Liver (tissue), 8 donors: ENCODE measurements at regions not wholly inside any gene's neighbourhood (a gene's known extent, or its start where the extent isn't known, plus 50 kb on each side); places are given as distances from the start of the nearest gene placed in this dataset.
A peak's percentile ranks its signal among the peaks of the same experiment; 100 is the strongest.

Experiments
- DNase-seq: peaks from one replicate; pipeline ENCODE4 v3.0.0-alpha.2; 2017; ENCODE audit warnings: low spot score
- H3K27ac ChIP-seq, 2 donors: one replicate each; pipeline ENCODE4 v1.7.0; 2013; ENCODE audit warnings: inconsistent platforms in 2 of 2, low read length in 2 of 2, control low read depth in 1 of 2, low read depth in 1 of 2, mild to moderate bottlenecking in 1 of 2
- H3K27me3 ChIP-seq, 4 donors: one replicate each; pipeline versions ENCODE4 v1.6.1 to v1.7.0; 2013; ENCODE audit warnings: low read length in 3 of 4, inconsistent platforms in 1 of 4, mild to moderate bottlenecking in 1 of 4, moderate library complexity in 1 of 4; ENCODE audit not compliant: control insufficient read depth in 4 of 4, insufficient read depth in 4 of 4
- H3K36me3 ChIP-seq, 4 donors: one replicate each; pipeline versions ENCODE4 v1.6.1 to v1.7.0; 2013; ENCODE audit warnings: low read length in 3 of 4, mild to moderate bottlenecking in 3 of 4, low read depth in 1 of 4, moderate library complexity in 1 of 4; ENCODE audit not compliant: control insufficient read depth in 4 of 4, insufficient read depth in 3 of 4
- H3K4me1 ChIP-seq, 4 donors: one replicate each; pipeline versions ENCODE4 v1.6.1 to v1.7.0; 2013; ENCODE audit warnings: low read length in 3 of 4, mild to moderate bottlenecking in 3 of 4, moderate library complexity in 1 of 4; ENCODE audit not compliant: control insufficient read depth in 4 of 4, insufficient read depth in 4 of 4
- H3K4me3 ChIP-seq, 3 donors: one replicate each; pipeline versions ENCODE4 v1.6.1 to v1.7.0; 2013; ENCODE audit warnings: low read length in 3 of 3, control low read depth in 1 of 3, low read depth in 1 of 3, mild to moderate bottlenecking in 1 of 3
- H3K9ac ChIP-seq, 2 donors: one replicate each; pipeline ENCODE4 v1.7.0; 2013; ENCODE audit warnings: low read length in 2 of 2, mild to moderate bottlenecking in 2 of 2, moderate library complexity in 2 of 2, control low read depth in 1 of 2, low read depth in 1 of 2
- H3K9me3 ChIP-seq, 4 donors: one replicate each; pipeline versions ENCODE4 v1.6.1 to v1.7.0; 2013; ENCODE audit warnings: low read length in 3 of 4; ENCODE audit not compliant: control insufficient read depth in 4 of 4
- CTCF ChIP-seq: fragments of 150-350 bp; IDR thresholded peaks from 2 replicates; pipeline ENCODE4 v1.5.1; 2017; ENCODE audit warnings: improper control_type of control experiment, low read depth, low read length; ENCODE audit not compliant: missing input control
- EGR1 ChIP-seq, 2 donors: IDR thresholded peaks; 2 replicates each; pipeline ENCODE4 v1.6.1; 2016 to 2018; ENCODE audit warnings: antibody characterized with exemption in 2 of 2, low read depth in 2 of 2
- FOXA1 ChIP-seq: IDR thresholded peaks from 2 replicates; pipeline ENCODE4 v1.6.1; 2016; ENCODE audit warnings: antibody characterized with exemption
- FOXA2 ChIP-seq: IDR thresholded peaks from 2 replicates; pipeline ENCODE4 v1.6.1; 2016; ENCODE audit warnings: antibody characterized with exemption
- GABPA ChIP-seq, 2 donors: IDR thresholded peaks in 1 of 2; conservative IDR thresholded peaks in 1 of 2; 2 replicates each; pipeline ENCODE4 v1.6.1; 2016; ENCODE audit warnings: antibody characterized with exemption in 2 of 2, mild to moderate bottlenecking in 1 of 2, moderate library complexity in 1 of 2
- HNF4A ChIP-seq, 2 donors: conservative IDR thresholded peaks; 2 replicates each; pipeline ENCODE4 v1.6.1; 2016; ENCODE audit warnings: antibody characterized with exemption in 2 of 2, mild to moderate bottlenecking in 2 of 2
- HNF4G ChIP-seq: IDR thresholded peaks from 2 replicates; pipeline ENCODE4 v1.6.1; 2016; ENCODE audit warnings: antibody characterized with exemption
- NR2F2 ChIP-seq: IDR thresholded peaks from 2 replicates; pipeline ENCODE4 v1.6.1; 2016; ENCODE audit warnings: antibody characterized with exemption
- RAD21 ChIP-seq, 2 donors: IDR thresholded peaks; 2 replicates each; pipeline ENCODE4 v1.6.1; 2016; ENCODE audit warnings: antibody characterized with exemption in 2 of 2, mild to moderate bottlenecking in 2 of 2
- REST ChIP-seq: IDR thresholded peaks from 2 replicates; pipeline ENCODE4 v1.6.1; 2016; ENCODE audit warnings: antibody characterized with exemption, mild to moderate bottlenecking
- RXRA ChIP-seq, 2 donors: IDR thresholded peaks; 2 replicates each; pipeline ENCODE4 v1.6.1; 2017 to 2018; ENCODE audit warnings: antibody characterized with exemption in 2 of 2, mild to moderate bottlenecking in 1 of 2
- SP1 ChIP-seq: IDR thresholded peaks from 2 replicates; pipeline ENCODE4 v1.6.1; 2018; ENCODE audit warnings: antibody characterized with exemption, mild to moderate bottlenecking
- TAF1 ChIP-seq: conservative IDR thresholded peaks from 2 replicates; pipeline ENCODE4 v1.6.1; 2016; ENCODE audit warnings: antibody characterized with exemption, mild to moderate bottlenecking
- YY1 ChIP-seq: IDR thresholded peaks from 2 replicates; pipeline ENCODE4 v1.6.1; 2016; ENCODE audit warnings: antibody characterized with exemption, mild to moderate bottlenecking
- ZBTB33 ChIP-seq: IDR thresholded peaks from 2 replicates; pipeline ENCODE4 v1.6.1; 2016; ENCODE audit warnings: antibody characterized with exemption
- WGBS: extraction: QIAGEN DNeasy Blood & Tissue Kit; methylation state at CpG from one replicate; pipeline ENCODE4 v1.1.7; 2013; 5-methylcytosine and 5-hydroxymethylcytosine counted together
- TF ChIP-seq, protein P1 (sequence below): IDR thresholded peaks from 2 replicates; pipeline ENCODE4 v1.6.1; 2016; ENCODE audit warnings: antibody characterized with exemption
- TF ChIP-seq, protein P2 (sequence below): IDR thresholded peaks from 2 replicates; pipeline ENCODE4 v1.6.1; 2016; ENCODE audit warnings: antibody characterized with exemption
- donor health status: healthy.
- donor health status: healthy.
- donor health status: healthy.
- donor health status: healthy.
- donor health status: healthy.

DNA sequence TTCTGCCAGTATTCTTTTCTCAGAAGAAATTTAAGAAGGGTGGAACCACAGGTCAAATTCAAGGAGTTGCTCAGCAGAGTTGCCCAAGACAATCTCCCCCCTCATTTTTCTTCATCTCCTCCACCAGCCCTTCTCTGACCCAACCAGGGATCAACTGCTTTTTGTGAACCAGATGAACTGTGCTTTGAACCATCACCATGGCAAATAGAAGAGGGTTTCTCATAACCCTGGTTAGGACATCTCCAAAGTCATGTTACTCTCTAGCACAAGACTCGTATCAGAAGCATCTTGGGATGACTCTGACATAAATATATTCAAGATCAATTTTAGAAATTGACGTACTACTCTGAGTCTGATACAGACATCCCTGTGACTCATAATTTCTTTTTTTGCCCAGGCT is 130.7 kb downstream of the ALDH8A1 start (continued):
- TF ChIP-seq CTCF (no peak), RXRA (IDR thresholded peaks at IDR 0.05) (no peak), REST (no peak)

DNA sequence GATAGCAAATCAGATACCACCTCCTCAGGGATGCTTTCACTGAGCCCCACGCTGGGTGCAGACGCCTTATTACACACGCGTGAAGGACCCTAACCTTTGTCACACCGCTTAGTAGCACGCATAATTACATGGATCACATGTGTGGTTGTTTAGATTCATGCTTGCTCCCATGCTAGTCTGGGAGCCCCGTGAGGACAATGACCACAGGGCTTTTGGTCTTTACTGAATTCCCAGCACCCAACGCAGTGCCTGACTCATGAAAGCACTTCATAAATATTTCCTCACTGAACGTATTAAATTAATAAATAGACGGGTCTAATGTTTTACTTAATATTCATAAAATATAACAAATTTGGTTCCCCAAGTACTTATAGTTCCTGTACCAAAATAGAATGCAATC is 132.5 kb downstream of the ALDH8A1 start:
- DNase-seq, result no peak
- H3K9ac ChIP-seq, result no peak overlapping the region
- H3K4me1 ChIP-seq, result peaks cover 0 to 5% (median 2%) of the 10 kb centered on the region in 4 donors
- H3K4me3 ChIP-seq, result no peak overlapping the region
- 88% methylated on average over 10 of the region's 10 CpGs for WGBS
- H3K27ac ChIP-seq, result no peak overlapping the region
- H3K9me3 ChIP-seq, result no peaks in the 10 kb centered on the region
- H3K36me3 ChIP-seq, result no peaks in the 10 kb centered on the region
- TF ChIP-seq RXRA (IDR thresholded peaks at IDR 0.05), result peak; percentile 53 to 59
- TF ChIP-seq EGR1 (IDR thresholded peaks at IDR 0.05; ENCODE audit: low read depth in 2 of 2), result no peak
- no peaks in the 10 kb centered on the region for H3K27me3 ChIP-seq

- DNase-seq, result no peak
- Histone ChIP-seq H3K27ac (no peak overlapping the region), H3K4me1 (peaks cover 0 to 4% (median 0%) of the 10 kb centered on the region in 4 donors), H3K9me3 (no peaks in the 10 kb centered on the region), H3K27me3 (no peaks in the 10 kb centered on the region), H3K9ac (no peak overlapping the region), H3K4me3 (no peak overlapping the region), H3K36me3 (no peaks in the 10 kb centered on the region)
- WGBS, result 83% methylated on average over 3 of the region's 3 CpGs
- no peak for TF ChIP-seq YY1
- TF ChIP-seq RXRA (IDR thresholded peaks at IDR 0.05), result no peak
- no peak for TF ChIP-seq EGR1 (IDR thresholded peaks at IDR 0.05; ENCODE audit: low read depth in 2 of 2)
- no peak for TF ChIP-seq CTCF
- no peak for TF ChIP-seq NR2F2
- TF ChIP-seq FOXA2, result no peak
- TF ChIP-seq HNF4A (conservative IDR thresholded peaks at IDR 0.05), result no peak
- no peak for TF ChIP-seq REST
- no peak for TF ChIP-seq FOXA1
- TF ChIP-seq ZBTB33, result no peak
- TF ChIP-seq RAD21 (IDR thresholded peaks at IDR 0.05), result no peak
- TF ChIP-seq, protein P1, sequence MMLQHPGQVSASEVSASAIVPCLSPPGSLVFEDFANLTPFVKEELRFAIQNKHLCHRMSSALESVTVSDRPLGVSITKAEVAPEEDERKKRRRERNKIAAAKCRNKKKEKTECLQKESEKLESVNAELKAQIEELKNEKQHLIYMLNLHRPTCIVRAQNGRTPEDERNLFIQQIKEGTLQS, result no peak
- no peak for TF ChIP-seq GABPA (IDR thresholded peaks at IDR 0.05 in 1 of 2, conservative IDR thresholded peaks at IDR 0.05 in 1 of 2)
- no peak for TF ChIP-seq SP1
- TF ChIP-seq, protein P2, sequence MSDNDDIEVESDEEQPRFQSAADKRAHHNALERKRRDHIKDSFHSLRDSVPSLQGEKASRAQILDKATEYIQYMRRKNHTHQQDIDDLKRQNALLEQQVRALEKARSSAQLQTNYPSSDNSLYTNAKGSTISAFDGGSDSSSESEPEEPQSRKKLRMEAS, result no peak
- no peak for TF ChIP-seq TAF1
- no peak for TF ChIP-seq HNF4G
Observed at GRCh38 chr6:134816780-134817179, 133.1 kb downstream of the ALDH8A1 start.
